DOHH2 (cell line): ENCODE measurements at regions not wholly inside any gene's neighbourhood (a gene's known extent, or its start where the extent isn't known, plus 50 kb on each side); places are given as distances from the start of the nearest gene placed in this dataset.

Experiments used
- CTCF ChIP-seq: fragments of 200-600 bp; sonication (generic); IDR thresholded peaks from one replicate; pipeline ENCODE4 v1.5.1; 2014; ENCODE audit warnings: antibody characterized with exemption, mild to moderate bottlenecking, low read depth, low read length; ENCODE audit not compliant: poor library complexity, severe bottlenecking
- EZH2phosphoT487 ChIP-seq: fragments of 200-600 bp; sonication (generic); IDR thresholded peaks from 2 replicates; pipeline ENCODE4 v1.6.1; 2017; ENCODE audit warnings: borderline replicate concordance, mild to moderate bottlenecking, antibody characterized with exemption, low read length, moderate library complexity, mixed read lengths

GRCh38 chr5:173556142-173557028 lies 60.1 kb downstream of the BOD1 start:
- no peak for TF ChIP-seq CTCF
- TF ChIP-seq EZH2phosphoT487, result no peak
